Suprapubic skin (tissue), 4 donors: ENCODE measurements at regions not wholly inside any gene's neighbourhood (a gene's known extent, or its start where the extent isn't known, plus 50 kb on each side); places are given as distances from the start of the nearest gene placed in this dataset.

Experiments
- DNase-seq, 2 donors: peaks; one replicate each; pipeline ENCODE4 v3.0.0-alpha.2; 2019; ENCODE audit warnings: low spot score in 2 of 2
- H3K27ac ChIP-seq: fragments of 200-600 bp; sonication (generic); one replicate; pipeline ENCODE4 v1.5.1; 2019
- H3K27me3 ChIP-seq: fragments of 200-600 bp; sonication (generic); one replicate; pipeline ENCODE4 v1.5.1; 2019
- H3K36me3 ChIP-seq: fragments of 200-600 bp; sonication (generic); one replicate; pipeline ENCODE4 v1.5.1; 2019
- H3K4me1 ChIP-seq: fragments of 200-600 bp; sonication (generic); one replicate; pipeline ENCODE4 v1.5.1; 2019
- H3K4me3 ChIP-seq: fragments of 200-600 bp; sonication (generic); one replicate; pipeline ENCODE4 v1.5.1; 2019; ENCODE audit warnings: mild to moderate bottlenecking
- H3K9me3 ChIP-seq: fragments of 200-600 bp; sonication (generic); one replicate; pipeline ENCODE4 v1.5.1; 2019
- CTCF ChIP-seq, 2 donors: fragments of 200-600 bp in 1 of 2; fragments of 450-650 bp in 1 of 2; sonication (generic) in 1 of 2; IDR thresholded peaks; one replicate each; pipeline ENCODE4 v1.5.1; 2016 to 2019; ENCODE audit warnings: antibody characterized with exemption in 2 of 2, mild to moderate bottlenecking in 1 of 2, moderate library complexity in 1 of 2
- EP300 ChIP-seq: sonication (generic); formaldehyde crosslinking; IDR thresholded peaks from one replicate; pipeline ENCODE4 v1.6.1; 2017; ENCODE audit warnings: antibody characterized with exemption
- POLR2A ChIP-seq, 2 donors: fragments of 450-650 bp; IDR thresholded peaks; one replicate each; pipeline ENCODE4 v1.6.1; 2017; ENCODE audit warnings: antibody characterized with exemption in 2 of 2, mild to moderate bottlenecking in 2 of 2, moderate library complexity in 2 of 2
- POLR2AphosphoS5 ChIP-seq, 3 donors: sonication (generic); formaldehyde crosslinking; IDR thresholded peaks; one replicate each; pipeline ENCODE4 v1.6.1; 2017; ENCODE audit warnings: antibody characterized with exemption in 3 of 3
- WGBS: methylation state at CpG from one replicate; pipeline ENCODE4 v1.1.5; 2018; 5-methylcytosine and 5-hydroxymethylcytosine counted together

- no peaks in the 10 kb centered on the region for H3K27me3 ChIP-seq
- H3K36me3 ChIP-seq = no peaks in the 10 kb centered on the region
- H3K9me3 ChIP-seq = peaks cover 14% of the 10 kb centered on the region
- TF ChIP-seq POLR2AphosphoS5 (IDR thresholded peaks at IDR 0.05) (no peak), CTCF (IDR thresholded peaks at IDR 0.05) (no peak), POLR2A (IDR thresholded peaks at IDR 0.05) (no peak), EP300 (no peak)
- no peaks in the 10 kb centered on the region for H3K4me1 ChIP-seq
- WGBS = 79% methylated on average over 8 of the region's 14 CpGs
- DNase-seq = no peak
- H3K27ac ChIP-seq = no peak overlapping the region
- no peak overlapping the region for H3K4me3 ChIP-seq
Observed at GRCh38 chr12:38149395-38150073, 167.0 kb upstream of the ALG10B start.

- no peak for DNase-seq
- Histone ChIP-seq H3K36me3 (no peaks in the 10 kb centered on the region), H3K9me3 (peaks cover 2% of the 10 kb centered on the region), H3K27me3 (no peaks in the 10 kb centered on the region), H3K4me1 (no peaks in the 10 kb centered on the region), H3K4me3 (no peak overlapping the region), H3K27ac (no peak overlapping the region)
- TF ChIP-seq EP300 (no peak), POLR2AphosphoS5 (IDR thresholded peaks at IDR 0.05) (no peak), CTCF (IDR thresholded peaks at IDR 0.05) (no peak), POLR2A (IDR thresholded peaks at IDR 0.05) (no peak)
- WGBS = 81% methylated on average over 29 of the region's 39 CpGs
Observed at GRCh38 chr12:38151991-38152700, 164.4 kb upstream of the ALG10B start.

GRCh38 chr12:38152816-38153736 is 163.5 kb upstream of the ALG10B start:
- Histone ChIP-seq H3K27ac (no peak overlapping the region), H3K4me3 (no peak overlapping the region), H3K27me3 (no peaks in the 10 kb centered on the region), H3K9me3 (no peaks in the 10 kb centered on the region), H3K4me1 (no peaks in the 10 kb centered on the region), H3K36me3 (no peaks in the 10 kb centered on the region)
- DNase-seq = no peak
- TF ChIP-seq EP300 = no peak
- no peak for TF ChIP-seq POLR2A (IDR thresholded peaks at IDR 0.05)
- TF ChIP-seq POLR2AphosphoS5 (IDR thresholded peaks at IDR 0.05) = no peak
- TF ChIP-seq CTCF (IDR thresholded peaks at IDR 0.05) = no peak
- WGBS = 88% methylated on average over 53 of the region's 53 CpGs

DNA sequence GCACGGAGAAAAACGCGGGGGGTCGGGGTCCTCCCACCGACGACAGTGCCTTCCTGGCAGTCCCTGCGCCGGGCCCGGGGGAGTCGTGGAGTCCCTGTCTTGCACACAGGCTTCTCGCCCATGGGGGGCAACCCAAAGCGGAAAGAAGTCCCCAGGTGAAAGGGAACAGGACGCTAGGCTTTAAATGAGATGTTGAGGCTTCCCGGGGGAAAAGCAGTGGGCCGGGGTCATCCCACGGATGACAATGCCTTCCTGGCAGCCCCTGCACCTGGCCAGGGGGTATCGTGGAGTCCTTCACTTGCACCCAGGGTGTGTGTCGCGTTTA is 162.9 kb upstream of the ALG10B start:
- DNase-seq = no peak
- Histone ChIP-seq H3K27ac (no peak overlapping the region), H3K4me1 (no peaks in the 10 kb centered on the region), H3K9me3 (no peaks in the 10 kb centered on the region), H3K4me3 (no peak overlapping the region), H3K36me3 (no peaks in the 10 kb centered on the region), H3K27me3 (no peaks in the 10 kb centered on the region)
- TF ChIP-seq CTCF (IDR thresholded peaks at IDR 0.05) = no peak
- no peak for TF ChIP-seq EP300
- TF ChIP-seq POLR2A (IDR thresholded peaks at IDR 0.05) = no peak
- no peak for TF ChIP-seq POLR2AphosphoS5 (IDR thresholded peaks at IDR 0.05)
- WGBS = 86% methylated on average over 19 of the region's 19 CpGs
